Upper lobe of left lung (tissue), 4 donors: ENCODE measurements at regions not wholly inside any gene's neighbourhood (a gene's known extent, or its start where the extent isn't known, plus 50 kb on each side); places are given as distances from the start of the nearest gene placed in this dataset.

Experiments
- POLR2A ChIP-seq, 4 donors: fragments of 450-650 bp; IDR thresholded peaks; one replicate each; pipeline ENCODE4 v1.5.1; 2016 to 2017; ENCODE audit warnings: antibody characterized with exemption in 4 of 4, mild to moderate bottlenecking in 2 of 4
- TF ChIP-seq, protein P1 (sequence below), 6 experiments: fragments of 450-650 bp in 4 of 6; fragments of 200-600 bp in 2 of 6; sonication (generic) in 2 of 6; IDR thresholded peaks; one replicate each; pipeline ENCODE4 v1.5.1; 2016 to 2019; ENCODE audit warnings: antibody characterized with exemption in 6 of 6

DNA sequence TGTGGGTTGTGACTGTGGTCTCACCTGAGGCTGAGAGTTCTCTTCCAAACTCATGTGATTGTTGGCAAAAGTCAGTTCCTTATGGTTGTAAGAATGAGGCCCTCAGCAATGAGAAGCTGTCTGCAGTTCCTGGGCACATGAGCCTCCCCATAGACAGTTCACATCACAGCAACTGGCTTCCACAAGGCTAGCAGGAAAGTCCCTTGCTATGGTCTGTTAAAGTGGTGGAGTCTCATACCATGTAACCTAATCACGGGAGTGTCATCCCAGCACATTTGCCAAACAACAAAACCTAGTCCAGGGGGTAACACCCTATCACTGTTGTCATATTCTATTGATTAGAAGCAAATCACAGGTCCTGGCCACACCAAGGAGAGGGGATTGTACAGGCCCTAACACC is 163.8 kb downstream of the BACH1 start:
- TF ChIP-seq, protein P1, sequence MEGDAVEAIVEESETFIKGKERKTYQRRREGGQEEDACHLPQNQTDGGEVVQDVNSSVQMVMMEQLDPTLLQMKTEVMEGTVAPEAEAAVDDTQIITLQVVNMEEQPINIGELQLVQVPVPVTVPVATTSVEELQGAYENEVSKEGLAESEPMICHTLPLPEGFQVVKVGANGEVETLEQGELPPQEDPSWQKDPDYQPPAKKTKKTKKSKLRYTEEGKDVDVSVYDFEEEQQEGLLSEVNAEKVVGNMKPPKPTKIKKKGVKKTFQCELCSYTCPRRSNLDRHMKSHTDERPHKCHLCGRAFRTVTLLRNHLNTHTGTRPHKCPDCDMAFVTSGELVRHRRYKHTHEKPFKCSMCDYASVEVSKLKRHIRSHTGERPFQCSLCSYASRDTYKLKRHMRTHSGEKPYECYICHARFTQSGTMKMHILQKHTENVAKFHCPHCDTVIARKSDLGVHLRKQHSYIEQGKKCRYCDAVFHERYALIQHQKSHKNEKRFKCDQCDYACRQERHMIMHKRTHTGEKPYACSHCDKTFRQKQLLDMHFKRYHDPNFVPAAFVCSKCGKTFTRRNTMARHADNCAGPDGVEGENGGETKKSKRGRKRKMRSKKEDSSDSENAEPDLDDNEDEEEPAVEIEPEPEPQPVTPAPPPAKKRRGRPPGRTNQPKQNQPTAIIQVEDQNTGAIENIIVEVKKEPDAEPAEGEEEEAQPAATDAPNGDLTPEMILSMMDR (IDR thresholded peaks at IDR 0.05), result no peak
- no peak for TF ChIP-seq POLR2A (IDR thresholded peaks at IDR 0.05)
